Liver (tissue), 8 donors: ENCODE measurements at regions not wholly inside any gene's neighbourhood (a gene's known extent, or its start where the extent isn't known, plus 50 kb on each side); places are given as distances from the start of the nearest gene placed in this dataset.

Experiments used
- DNase-seq: peaks from one replicate; pipeline ENCODE4 v3.0.0-alpha.2; 2017; ENCODE audit warnings: low spot score
- H3K27ac ChIP-seq, 2 donors: one replicate each; pipeline ENCODE4 v1.7.0; 2013; ENCODE audit warnings: inconsistent platforms in 2 of 2, low read length in 2 of 2, control low read depth in 1 of 2, low read depth in 1 of 2, mild to moderate bottlenecking in 1 of 2
- H3K27me3 ChIP-seq, 4 donors: one replicate each; pipeline versions ENCODE4 v1.6.1 to v1.7.0; 2013; ENCODE audit warnings: low read length in 3 of 4, inconsistent platforms in 1 of 4, mild to moderate bottlenecking in 1 of 4, moderate library complexity in 1 of 4; ENCODE audit not compliant: control insufficient read depth in 4 of 4, insufficient read depth in 4 of 4
- H3K36me3 ChIP-seq, 4 donors: one replicate each; pipeline versions ENCODE4 v1.6.1 to v1.7.0; 2013; ENCODE audit warnings: low read length in 3 of 4, mild to moderate bottlenecking in 3 of 4, low read depth in 1 of 4, moderate library complexity in 1 of 4; ENCODE audit not compliant: control insufficient read depth in 4 of 4, insufficient read depth in 3 of 4
- H3K4me1 ChIP-seq, 4 donors: one replicate each; pipeline versions ENCODE4 v1.6.1 to v1.7.0; 2013; ENCODE audit warnings: low read length in 3 of 4, mild to moderate bottlenecking in 3 of 4, moderate library complexity in 1 of 4; ENCODE audit not compliant: control insufficient read depth in 4 of 4, insufficient read depth in 4 of 4
- H3K4me3 ChIP-seq, 3 donors: one replicate each; pipeline versions ENCODE4 v1.6.1 to v1.7.0; 2013; ENCODE audit warnings: low read length in 3 of 3, control low read depth in 1 of 3, low read depth in 1 of 3, mild to moderate bottlenecking in 1 of 3
- H3K9ac ChIP-seq, 2 donors: one replicate each; pipeline ENCODE4 v1.7.0; 2013; ENCODE audit warnings: low read length in 2 of 2, mild to moderate bottlenecking in 2 of 2, moderate library complexity in 2 of 2, control low read depth in 1 of 2, low read depth in 1 of 2
- H3K9me3 ChIP-seq, 4 donors: one replicate each; pipeline versions ENCODE4 v1.6.1 to v1.7.0; 2013; ENCODE audit warnings: low read length in 3 of 4; ENCODE audit not compliant: control insufficient read depth in 4 of 4
- ATF3 ChIP-seq: IDR thresholded peaks from 2 replicates; pipeline ENCODE4 v1.6.1; 2016; ENCODE audit warnings: antibody characterized with exemption
- FOXA1 ChIP-seq: IDR thresholded peaks from 2 replicates; pipeline ENCODE4 v1.6.1; 2016; ENCODE audit warnings: antibody characterized with exemption
- FOXA2 ChIP-seq: IDR thresholded peaks from 2 replicates; pipeline ENCODE4 v1.6.1; 2016; ENCODE audit warnings: antibody characterized with exemption
- GABPA ChIP-seq, 2 donors: IDR thresholded peaks in 1 of 2; conservative IDR thresholded peaks in 1 of 2; 2 replicates each; pipeline ENCODE4 v1.6.1; 2016; ENCODE audit warnings: antibody characterized with exemption in 2 of 2, mild to moderate bottlenecking in 1 of 2, moderate library complexity in 1 of 2
- HNF4A ChIP-seq, 2 donors: conservative IDR thresholded peaks; 2 replicates each; pipeline ENCODE4 v1.6.1; 2016; ENCODE audit warnings: antibody characterized with exemption in 2 of 2, mild to moderate bottlenecking in 2 of 2
- HNF4G ChIP-seq: IDR thresholded peaks from 2 replicates; pipeline ENCODE4 v1.6.1; 2016; ENCODE audit warnings: antibody characterized with exemption
- JUND ChIP-seq, 2 donors: IDR thresholded peaks; 2 replicates each; pipeline ENCODE4 v1.6.1; 2016; ENCODE audit warnings: antibody characterized with exemption in 2 of 2
- NR2F2 ChIP-seq: IDR thresholded peaks from 2 replicates; pipeline ENCODE4 v1.6.1; 2016; ENCODE audit warnings: antibody characterized with exemption
- RAD21 ChIP-seq, 2 donors: IDR thresholded peaks; 2 replicates each; pipeline ENCODE4 v1.6.1; 2016; ENCODE audit warnings: antibody characterized with exemption in 2 of 2, mild to moderate bottlenecking in 2 of 2
- RXRA ChIP-seq, 2 donors: IDR thresholded peaks; 2 replicates each; pipeline ENCODE4 v1.6.1; 2017 to 2018; ENCODE audit warnings: antibody characterized with exemption in 2 of 2, mild to moderate bottlenecking in 1 of 2
- SP1 ChIP-seq: IDR thresholded peaks from 2 replicates; pipeline ENCODE4 v1.6.1; 2018; ENCODE audit warnings: antibody characterized with exemption, mild to moderate bottlenecking
- TAF1 ChIP-seq: conservative IDR thresholded peaks from 2 replicates; pipeline ENCODE4 v1.6.1; 2016; ENCODE audit warnings: antibody characterized with exemption, mild to moderate bottlenecking
- YY1 ChIP-seq: IDR thresholded peaks from 2 replicates; pipeline ENCODE4 v1.6.1; 2016; ENCODE audit warnings: antibody characterized with exemption, mild to moderate bottlenecking
- WGBS: extraction: QIAGEN DNeasy Blood & Tissue Kit; methylation state at CpG from one replicate; pipeline ENCODE4 v1.1.7; 2013; 5-methylcytosine and 5-hydroxymethylcytosine counted together
- TF ChIP-seq, protein P1 (sequence below): IDR thresholded peaks from 2 replicates; pipeline ENCODE4 v1.6.1; 2016; ENCODE audit warnings: antibody characterized with exemption
- TF ChIP-seq, protein P2 (sequence below): IDR thresholded peaks from 2 replicates; pipeline ENCODE4 v1.6.1; 2016; ENCODE audit warnings: antibody characterized with exemption, mild to moderate bottlenecking
- TF ChIP-seq, protein P3 (sequence below): fragments of 150-350 bp; IDR thresholded peaks from 2 replicates; pipeline ENCODE4 v1.5.1; 2017; ENCODE audit warnings: improper control_type of control experiment, low read depth, low read length; ENCODE audit not compliant: missing input control
- TF ChIP-seq, protein P4 (sequence below): IDR thresholded peaks from 2 replicates; pipeline ENCODE4 v1.6.1; 2016; ENCODE audit warnings: antibody characterized with exemption
- donor health status: healthy.
- donor health status: healthy.
- donor health status: healthy.
- donor health status: healthy.
- donor health status: healthy.

GRCh38 chr3:107956991-107957900, 133.6 kb downstream of the CD47 start:
- DNase-seq = no peak
- TF ChIP-seq HNF4A (conservative IDR thresholded peaks at IDR 0.05) (no peak), FOXA2 (no peak), SP1 (peak; percentile 13), YY1 (no peak), RXRA (IDR thresholded peaks at IDR 0.05) (no peak), JUND (IDR thresholded peaks at IDR 0.05) (no peak), FOXA1 (no peak), HNF4G (no peak), ATF3 (no peak), NR2F2 (peak; percentile 72), GABPA (IDR thresholded peaks at IDR 0.05 in 1 of 2, conservative IDR thresholded peaks at IDR 0.05 in 1 of 2) (no peak)
- TF ChIP-seq, protein P1, sequence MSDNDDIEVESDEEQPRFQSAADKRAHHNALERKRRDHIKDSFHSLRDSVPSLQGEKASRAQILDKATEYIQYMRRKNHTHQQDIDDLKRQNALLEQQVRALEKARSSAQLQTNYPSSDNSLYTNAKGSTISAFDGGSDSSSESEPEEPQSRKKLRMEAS = no peak
- TF ChIP-seq, protein P2, sequence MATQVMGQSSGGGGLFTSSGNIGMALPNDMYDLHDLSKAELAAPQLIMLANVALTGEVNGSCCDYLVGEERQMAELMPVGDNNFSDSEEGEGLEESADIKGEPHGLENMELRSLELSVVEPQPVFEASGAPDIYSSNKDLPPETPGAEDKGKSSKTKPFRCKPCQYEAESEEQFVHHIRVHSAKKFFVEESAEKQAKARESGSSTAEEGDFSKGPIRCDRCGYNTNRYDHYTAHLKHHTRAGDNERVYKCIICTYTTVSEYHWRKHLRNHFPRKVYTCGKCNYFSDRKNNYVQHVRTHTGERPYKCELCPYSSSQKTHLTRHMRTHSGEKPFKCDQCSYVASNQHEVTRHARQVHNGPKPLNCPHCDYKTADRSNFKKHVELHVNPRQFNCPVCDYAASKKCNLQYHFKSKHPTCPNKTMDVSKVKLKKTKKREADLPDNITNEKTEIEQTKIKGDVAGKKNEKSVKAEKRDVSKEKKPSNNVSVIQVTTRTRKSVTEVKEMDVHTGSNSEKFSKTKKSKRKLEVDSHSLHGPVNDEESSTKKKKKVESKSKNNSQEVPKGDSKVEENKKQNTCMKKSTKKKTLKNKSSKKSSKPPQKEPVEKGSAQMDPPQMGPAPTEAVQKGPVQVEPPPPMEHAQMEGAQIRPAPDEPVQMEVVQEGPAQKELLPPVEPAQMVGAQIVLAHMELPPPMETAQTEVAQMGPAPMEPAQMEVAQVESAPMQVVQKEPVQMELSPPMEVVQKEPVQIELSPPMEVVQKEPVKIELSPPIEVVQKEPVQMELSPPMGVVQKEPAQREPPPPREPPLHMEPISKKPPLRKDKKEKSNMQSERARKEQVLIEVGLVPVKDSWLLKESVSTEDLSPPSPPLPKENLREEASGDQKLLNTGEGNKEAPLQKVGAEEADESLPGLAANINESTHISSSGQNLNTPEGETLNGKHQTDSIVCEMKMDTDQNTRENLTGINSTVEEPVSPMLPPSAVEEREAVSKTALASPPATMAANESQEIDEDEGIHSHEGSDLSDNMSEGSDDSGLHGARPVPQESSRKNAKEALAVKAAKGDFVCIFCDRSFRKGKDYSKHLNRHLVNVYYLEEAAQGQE = no peak
- TF ChIP-seq, protein P3, sequence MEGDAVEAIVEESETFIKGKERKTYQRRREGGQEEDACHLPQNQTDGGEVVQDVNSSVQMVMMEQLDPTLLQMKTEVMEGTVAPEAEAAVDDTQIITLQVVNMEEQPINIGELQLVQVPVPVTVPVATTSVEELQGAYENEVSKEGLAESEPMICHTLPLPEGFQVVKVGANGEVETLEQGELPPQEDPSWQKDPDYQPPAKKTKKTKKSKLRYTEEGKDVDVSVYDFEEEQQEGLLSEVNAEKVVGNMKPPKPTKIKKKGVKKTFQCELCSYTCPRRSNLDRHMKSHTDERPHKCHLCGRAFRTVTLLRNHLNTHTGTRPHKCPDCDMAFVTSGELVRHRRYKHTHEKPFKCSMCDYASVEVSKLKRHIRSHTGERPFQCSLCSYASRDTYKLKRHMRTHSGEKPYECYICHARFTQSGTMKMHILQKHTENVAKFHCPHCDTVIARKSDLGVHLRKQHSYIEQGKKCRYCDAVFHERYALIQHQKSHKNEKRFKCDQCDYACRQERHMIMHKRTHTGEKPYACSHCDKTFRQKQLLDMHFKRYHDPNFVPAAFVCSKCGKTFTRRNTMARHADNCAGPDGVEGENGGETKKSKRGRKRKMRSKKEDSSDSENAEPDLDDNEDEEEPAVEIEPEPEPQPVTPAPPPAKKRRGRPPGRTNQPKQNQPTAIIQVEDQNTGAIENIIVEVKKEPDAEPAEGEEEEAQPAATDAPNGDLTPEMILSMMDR = no peak
- H3K4me1 ChIP-seq = no peaks in the 10 kb centered on the region
- H3K9me3 ChIP-seq = peaks cover 0 to 3% (median 0%) of the 10 kb centered on the region in 4 donors
- WGBS = 49% methylated on average over 10 of the region's 10 CpGs
- no peaks in the 10 kb centered on the region for H3K36me3 ChIP-seq
- no peak overlapping the region for H3K9ac ChIP-seq
- no peak overlapping the region for H3K4me3 ChIP-seq
- H3K27ac ChIP-seq = no peak overlapping the region
- no peaks in the 10 kb centered on the region for H3K27me3 ChIP-seq

DNA sequence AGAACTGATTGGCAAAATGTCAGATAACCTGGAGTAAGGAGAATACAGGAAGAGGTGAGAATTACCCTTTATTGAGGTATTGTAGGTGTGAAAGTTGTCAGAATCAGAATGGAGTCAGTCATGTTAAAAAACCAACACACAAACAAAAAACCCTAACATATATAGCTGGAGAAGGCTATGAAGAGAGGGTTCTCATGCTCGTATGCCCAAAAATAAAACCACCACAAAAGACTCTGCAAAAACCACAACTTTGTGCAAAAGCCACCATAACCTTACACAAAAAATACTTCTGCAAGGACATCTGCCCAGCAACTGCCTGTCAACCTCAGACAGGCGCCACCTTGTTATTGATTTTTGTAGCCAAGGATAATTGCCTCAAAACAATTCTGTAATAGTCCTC, 136.0 kb downstream of the CD47 start:
- Histone ChIP-seq H3K27me3 (no peaks in the 10 kb centered on the region), H3K4me3 (no peak overlapping the region), H3K9ac (no peak overlapping the region), H3K27ac (no peak overlapping the region), H3K4me1 (no peaks in the 10 kb centered on the region), H3K36me3 (no peaks in the 10 kb centered on the region), H3K9me3 (peaks cover 0 to 3% (median 0%) of the 10 kb centered on the region in 4 donors)
- no peak for DNase-seq
- WGBS = 52% methylated on average over 2 of the region's 2 CpGs
- no peak for TF ChIP-seq FOXA2
- TF ChIP-seq FOXA1 = no peak
- no peak for TF ChIP-seq RAD21 (IDR thresholded peaks at IDR 0.05)
- TF ChIP-seq, protein P3 = no peak
- no peak for TF ChIP-seq RXRA (IDR thresholded peaks at IDR 0.05)
- TF ChIP-seq, protein P4, sequence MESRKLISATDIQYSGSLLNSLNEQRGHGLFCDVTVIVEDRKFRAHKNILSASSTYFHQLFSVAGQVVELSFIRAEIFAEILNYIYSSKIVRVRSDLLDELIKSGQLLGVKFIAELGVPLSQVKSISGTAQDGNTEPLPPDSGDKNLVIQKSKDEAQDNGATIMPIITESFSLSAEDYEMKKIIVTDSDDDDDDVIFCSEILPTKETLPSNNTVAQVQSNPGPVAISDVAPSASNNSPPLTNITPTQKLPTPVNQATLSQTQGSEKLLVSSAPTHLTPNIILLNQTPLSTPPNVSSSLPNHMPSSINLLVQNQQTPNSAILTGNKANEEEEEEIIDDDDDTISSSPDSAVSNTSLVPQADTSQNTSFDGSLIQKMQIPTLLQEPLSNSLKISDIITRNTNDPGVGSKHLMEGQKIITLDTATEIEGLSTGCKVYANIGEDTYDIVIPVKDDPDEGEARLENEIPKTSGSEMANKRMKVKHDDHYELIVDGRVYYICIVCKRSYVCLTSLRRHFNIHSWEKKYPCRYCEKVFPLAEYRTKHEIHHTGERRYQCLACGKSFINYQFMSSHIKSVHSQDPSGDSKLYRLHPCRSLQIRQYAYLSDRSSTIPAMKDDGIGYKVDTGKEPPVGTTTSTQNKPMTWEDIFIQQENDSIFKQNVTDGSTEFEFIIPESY = no peak
- no peak for TF ChIP-seq YY1
- TF ChIP-seq JUND (IDR thresholded peaks at IDR 0.05) = no peak
- TF ChIP-seq GABPA (IDR thresholded peaks at IDR 0.05 in 1 of 2, conservative IDR thresholded peaks at IDR 0.05 in 1 of 2) = no peak
- TF ChIP-seq TAF1 = no peak
- TF ChIP-seq HNF4G = no peak
- no peak for TF ChIP-seq SP1
- no peak for TF ChIP-seq ATF3
